DOHH2 (cell line): ENCODE measurements at regions not wholly inside any gene's neighbourhood (a gene's known extent, or its start where the extent isn't known, plus 50 kb on each side); places are given as distances from the start of the nearest gene placed in this dataset.
"Not testable (repeated sequence)": the region's sequence is repeated elsewhere in the genome, so short reads cannot be mapped to it uniquely, and the experiment has no call there.

Experiments used
- H3F3A ChIP-seq: fragments of 200-600 bp; sonication (generic), shearing (Covaris generic); 2 replicates; pipeline ENCODE4 v1.6.0; 2016; ENCODE audit warnings: antibody characterized with exemption, mild to moderate bottlenecking; ENCODE audit not compliant: control insufficient read depth, insufficient read depth
- H3K27ac ChIP-seq: fragments of 200-600 bp; sonication (generic); 2 replicates; pipeline ENCODE4 v1.5.1; 2014; ENCODE audit warnings: low read depth, mild to moderate bottlenecking, low read length, moderate library complexity
- H3K27me3 ChIP-seq: fragments of 200-600 bp; sonication (generic); 2 replicates; pipeline ENCODE4 v1.6.1; 2014; ENCODE audit warnings: mild to moderate bottlenecking, low read length, mixed read lengths; ENCODE audit not compliant: control insufficient read depth
- H3K36me3 ChIP-seq: fragments of 200-600 bp; sonication (generic); 2 replicates; pipeline ENCODE4 v1.6.1; 2014; ENCODE audit warnings: mild to moderate bottlenecking, low read length, moderate library complexity, mixed read lengths; ENCODE audit not compliant: control insufficient read depth
- H3K4me1 ChIP-seq: fragments of 200-600 bp; sonication (generic); 2 replicates; pipeline ENCODE4 v1.6.1; 2014; ENCODE audit warnings: mild to moderate bottlenecking, low read length, mixed read lengths; ENCODE audit not compliant: control insufficient read depth
- H3K4me2 ChIP-seq: fragments of 200-600 bp; sonication (generic); 2 replicates; pipeline ENCODE4 v1.6.0; 2014; ENCODE audit warnings: mild to moderate bottlenecking, low read length, moderate library complexity
- H3K4me3 ChIP-seq: fragments of 200-600 bp; sonication (generic); 2 replicates; pipeline ENCODE4 v1.5.1; 2014; ENCODE audit warnings: mild to moderate bottlenecking, low read length, mixed read lengths
- H3K79me2 ChIP-seq: fragments of 200-600 bp; sonication (generic); 2 replicates; pipeline ENCODE4 v1.6.1; 2014; ENCODE audit warnings: mild to moderate bottlenecking, low read length, mixed read lengths; ENCODE audit not compliant: control insufficient read depth
- H3K9me2 ChIP-seq: fragments of 200-600 bp; sonication (generic); replicated peaks from 2 replicates; pipeline ENCODE4 v1.6.1; 2014; ENCODE audit warnings: mild to moderate bottlenecking, low read length, mixed read lengths; ENCODE audit not compliant: control insufficient read depth
- H3K9me3 ChIP-seq: fragments of 200-600 bp; sonication (generic); 2 replicates; pipeline ENCODE4 v1.6.1; 2014; ENCODE audit warnings: antibody characterized with exemption, low read length, mixed read lengths; ENCODE audit not compliant: control insufficient read depth, insufficient read depth
- H4K20me1 ChIP-seq: fragments of 200-600 bp; sonication (generic); 2 replicates; pipeline ENCODE4 v1.6.0; 2014; ENCODE audit warnings: low read depth, mild to moderate bottlenecking, antibody characterized with exemption, low read length, moderate library complexity; ENCODE audit not compliant: control insufficient read depth, insufficient read depth

- not testable (repeated sequence) for H3K9me2 ChIP-seq, H3K4me2 ChIP-seq, H3K4me3 ChIP-seq, H3K9me3 ChIP-seq, H3K27me3 ChIP-seq, H3K36me3 ChIP-seq, H4K20me1 ChIP-seq, H3K4me1 ChIP-seq, H3F3A ChIP-seq, H3K27ac ChIP-seq, H3K79me2 ChIP-seq
Observed at GRCh38 chr9:41790719-41791363, 338.4 kb downstream of the CNTNAP3B start.

- H3K4me1 ChIP-seq, H3K79me2 ChIP-seq, H4K20me1 ChIP-seq, H3K9me3 ChIP-seq, H3F3A ChIP-seq, H3K9me2 ChIP-seq, H3K4me3 ChIP-seq, H3K27me3 ChIP-seq, H3K4me2 ChIP-seq, H3K36me3 ChIP-seq, H3K27ac ChIP-seq: not testable (repeated sequence)
Observed at GRCh38 chr9:41790007-41790406, 339.2 kb downstream of the CNTNAP3B start.

- not testable (repeated sequence) for H3K4me1 ChIP-seq, H3K4me3 ChIP-seq, H3K36me3 ChIP-seq, H3K9me3 ChIP-seq, H3F3A ChIP-seq, H3K27me3 ChIP-seq, H3K79me2 ChIP-seq, H3K27ac ChIP-seq, H3K4me2 ChIP-seq, H3K9me2 ChIP-seq, H4K20me1 ChIP-seq
Observed at GRCh38 chr9:41789387-41789786, 339.8 kb downstream of the CNTNAP3B start.

GRCh38 chr9:41787951-41788350, 341.3 kb downstream of the CNTNAP3B start:
- not testable (repeated sequence) for H3K36me3 ChIP-seq, H4K20me1 ChIP-seq, H3K9me2 ChIP-seq, H3K27me3 ChIP-seq, H3K9me3 ChIP-seq, H3K27ac ChIP-seq, H3K4me3 ChIP-seq, H3K4me1 ChIP-seq, H3K4me2 ChIP-seq, H3K79me2 ChIP-seq, H3F3A ChIP-seq

- not testable (repeated sequence) for H3K9me2 ChIP-seq, H3K4me3 ChIP-seq, H3K27ac ChIP-seq, H4K20me1 ChIP-seq, H3K9me3 ChIP-seq, H3F3A ChIP-seq, H3K79me2 ChIP-seq, H3K27me3 ChIP-seq, H3K4me2 ChIP-seq, H3K36me3 ChIP-seq, H3K4me1 ChIP-seq
Observed at GRCh38 chr9:41787270-41787669, 342.0 kb downstream of the CNTNAP3B start.

GRCh38 chr9:41784006-41784405, 345.2 kb downstream of the CNTNAP3B start:
- not testable (repeated sequence) for H3K27me3 ChIP-seq, H3K4me2 ChIP-seq, H3K79me2 ChIP-seq, H3K4me3 ChIP-seq, H3K36me3 ChIP-seq, H4K20me1 ChIP-seq, H3K9me3 ChIP-seq, H3K27ac ChIP-seq, H3K9me2 ChIP-seq, H3F3A ChIP-seq, H3K4me1 ChIP-seq

- H3K27ac ChIP-seq, H4K20me1 ChIP-seq, H3K27me3 ChIP-seq, H3K36me3 ChIP-seq, H3K4me1 ChIP-seq, H3K79me2 ChIP-seq, H3K4me2 ChIP-seq, H3K9me3 ChIP-seq, H3K4me3 ChIP-seq, H3F3A ChIP-seq, H3K9me2 ChIP-seq: not testable (repeated sequence)
Observed at GRCh38 chr9:41783070-41783810, 346.0 kb downstream of the CNTNAP3B start.

GRCh38 chr9:41781899-41782298, 347.3 kb downstream of the CNTNAP3B start:
- H3K4me1 ChIP-seq, H3K27me3 ChIP-seq, H3K4me2 ChIP-seq, H3K36me3 ChIP-seq, H3F3A ChIP-seq, H3K9me2 ChIP-seq, H3K79me2 ChIP-seq, H4K20me1 ChIP-seq, H3K27ac ChIP-seq, H3K9me3 ChIP-seq, H3K4me3 ChIP-seq: not testable (repeated sequence)
